AG20443 (cell line): ENCODE measurements at regions not wholly inside any gene's neighbourhood (a gene's known extent, or its start where the extent isn't known, plus 50 kb on each side); places are given as distances from the start of the nearest gene placed in this dataset.

Source experiments
- DNase-seq: peaks from one replicate; pipeline ENCODE4 v3.0.0; 2012; ENCODE audit warnings: low spot score, mixed read lengths

DNA sequence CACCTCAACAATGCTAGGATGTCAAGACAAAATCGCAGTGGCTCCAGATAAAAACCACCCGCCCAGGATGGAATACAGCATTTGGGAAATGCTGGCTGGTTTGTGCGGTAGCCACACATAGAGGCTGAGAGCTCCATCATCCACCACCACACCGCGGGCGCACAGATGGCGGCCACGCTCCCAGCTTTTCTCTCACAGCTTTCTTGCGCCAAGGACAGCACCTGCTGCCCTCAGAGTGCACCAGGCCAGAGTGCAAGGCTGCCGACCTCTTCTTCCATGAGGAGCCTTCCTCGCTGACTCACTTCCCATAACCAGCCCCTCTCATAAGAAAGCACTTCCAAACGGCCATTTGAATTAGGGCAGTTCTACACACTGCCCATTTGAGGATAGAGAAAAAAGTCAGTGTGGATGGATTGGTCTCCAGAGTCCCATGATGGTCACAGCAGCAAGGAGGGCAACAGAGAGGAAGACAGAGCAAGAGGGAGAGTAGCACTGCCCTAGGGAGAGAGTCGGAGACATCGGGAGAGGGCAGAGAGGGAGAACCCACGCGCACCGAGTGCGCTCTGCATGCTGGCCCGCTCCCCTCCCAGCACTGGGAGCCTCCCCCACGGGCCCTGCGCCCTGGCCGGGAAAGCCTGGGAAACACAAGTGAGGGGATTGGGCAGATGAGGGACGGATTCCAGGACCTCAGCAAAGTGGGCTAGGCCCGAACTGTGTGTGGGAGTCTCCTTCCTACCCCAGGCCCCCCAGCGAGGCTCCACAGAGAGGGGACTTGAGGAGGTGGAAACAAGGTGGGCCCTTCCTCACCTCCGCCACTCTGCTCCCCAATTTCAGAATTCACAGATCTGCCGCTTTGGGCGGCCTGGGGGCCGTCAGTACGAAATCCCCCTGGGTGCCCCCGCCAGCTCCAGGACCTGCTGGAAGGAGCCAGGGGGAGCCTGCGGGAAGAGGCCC, 156.9 kb downstream of the USP12 start:
- DNase-seq: no peak

DNA sequence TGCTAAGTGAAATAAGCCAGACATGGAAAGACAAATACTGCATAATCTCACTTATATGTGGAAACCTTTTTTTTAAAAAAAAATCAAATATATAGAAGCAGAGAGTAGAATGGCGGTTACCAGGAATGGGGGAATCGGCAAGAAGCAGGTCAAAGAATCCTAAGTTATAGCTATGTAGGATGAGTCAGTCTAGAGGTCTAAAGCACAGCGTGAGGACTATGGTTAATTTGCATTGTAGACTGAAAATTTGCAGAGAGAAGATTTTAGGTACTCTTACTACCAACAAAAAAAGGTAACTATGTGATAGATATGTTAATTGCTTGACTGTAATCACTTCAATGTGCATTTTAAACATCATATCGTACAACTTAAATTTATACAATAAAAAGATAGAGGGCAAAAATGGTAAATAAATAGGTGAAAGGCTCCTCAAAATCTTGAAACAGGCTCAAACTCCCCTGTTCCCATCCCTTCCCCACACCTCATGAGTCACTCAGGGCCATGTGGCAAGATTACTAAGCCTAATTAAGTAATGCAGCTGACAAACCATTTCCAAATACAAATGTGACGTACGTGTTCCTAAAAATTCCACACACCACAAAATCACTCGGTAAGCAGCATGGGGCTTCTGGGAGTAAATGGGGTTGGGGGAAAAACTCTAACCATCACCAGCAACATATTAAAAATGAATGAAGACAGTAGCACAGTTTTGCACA, 159.0 kb downstream of the USP12 start:
- peak; percentile 88 for DNase-seq

DNA sequence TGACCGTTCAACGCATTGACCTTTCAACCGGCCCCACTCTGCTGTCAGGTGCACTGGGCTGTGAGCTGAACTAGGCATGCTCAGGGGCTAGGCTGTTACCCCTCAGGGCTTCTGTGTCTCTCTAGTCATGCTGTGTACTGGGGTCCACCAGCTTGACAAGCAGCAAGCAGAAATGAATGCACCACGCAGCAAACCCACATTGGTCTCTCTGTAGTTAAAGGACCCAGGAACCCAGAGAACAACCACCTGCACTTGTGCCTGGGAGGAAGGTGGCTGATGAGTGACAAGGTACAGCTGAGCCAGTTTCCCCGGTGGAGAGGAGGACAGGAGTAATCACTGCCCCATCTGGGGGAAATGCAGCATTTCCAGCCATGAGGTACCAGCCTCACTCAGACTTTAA, 159.9 kb downstream of the USP12 start:
- DNase-seq: no peak

DNA sequence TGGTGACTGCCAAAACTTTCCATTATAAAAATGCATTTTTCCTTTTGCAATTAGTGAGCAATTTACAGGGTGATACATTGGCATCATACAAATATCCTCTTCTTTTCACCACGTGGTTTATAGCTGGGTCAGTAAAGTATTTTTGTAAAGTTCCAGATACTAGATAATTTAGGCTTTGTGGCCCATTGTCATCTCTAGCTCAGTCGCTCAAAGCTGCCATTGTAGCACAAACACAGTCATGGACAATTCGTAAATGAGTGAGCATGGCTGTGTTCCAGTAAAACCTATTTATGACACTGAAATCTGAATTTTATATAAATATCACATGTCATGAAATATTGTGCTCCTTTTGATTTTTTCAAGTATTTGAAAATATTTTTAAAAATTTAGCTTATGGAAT, 162.9 kb downstream of the USP12 start:
- no peak for DNase-seq

DNA sequence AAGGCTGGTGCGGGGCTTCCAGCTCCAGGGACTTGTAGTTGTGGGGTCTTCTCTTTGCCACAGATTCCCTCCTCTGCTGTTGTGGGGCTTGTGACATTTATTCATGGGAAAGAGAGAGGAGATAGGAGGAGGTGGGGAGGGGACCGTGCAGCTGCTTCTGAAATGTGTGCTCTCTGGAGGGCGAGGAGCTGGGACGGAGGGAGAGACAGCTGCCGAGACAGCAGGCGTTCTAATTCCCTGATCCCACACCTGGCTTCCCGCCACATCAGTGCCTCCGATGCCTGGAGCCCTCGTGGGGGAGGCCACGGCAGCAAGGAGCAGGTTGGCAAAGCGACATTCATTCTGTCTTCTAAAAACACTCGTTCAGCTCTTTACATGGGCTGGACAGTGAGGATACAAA, 164.4 kb downstream of the USP12 start:
- DNase-seq: no peak

DNA sequence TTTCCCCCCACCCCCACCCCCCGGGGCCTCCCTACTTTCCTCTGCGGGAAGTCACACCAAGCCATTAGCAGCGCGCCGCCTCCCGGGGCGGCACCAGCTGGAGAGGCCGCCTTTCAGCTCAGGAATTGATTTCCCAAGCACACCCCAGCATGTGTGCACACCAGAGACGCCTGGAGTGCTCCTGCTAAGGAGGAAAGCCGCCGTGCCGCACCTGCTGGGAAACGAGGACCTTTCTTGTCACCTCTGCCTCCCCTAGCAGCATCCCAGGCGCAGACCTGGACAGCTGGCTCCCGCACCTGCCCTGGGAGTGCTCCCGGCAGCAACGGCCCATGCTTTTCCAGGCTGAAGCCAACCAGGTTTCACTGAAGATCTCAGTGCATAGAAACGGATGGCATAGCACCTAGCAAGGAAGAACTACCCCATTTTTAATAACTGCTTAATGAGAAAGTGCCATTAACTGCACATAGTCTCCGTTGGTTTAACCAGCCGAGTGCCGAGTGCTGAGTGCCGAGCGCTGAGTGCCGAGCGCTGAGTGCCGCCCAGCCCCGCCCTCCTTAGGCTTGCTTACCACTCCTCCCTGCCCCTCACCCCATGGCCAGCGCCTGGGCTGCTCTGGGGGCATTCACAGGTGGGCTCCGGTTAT, 165.0 kb downstream of the USP12 start:
- peak; percentile 77 for DNase-seq

DNA sequence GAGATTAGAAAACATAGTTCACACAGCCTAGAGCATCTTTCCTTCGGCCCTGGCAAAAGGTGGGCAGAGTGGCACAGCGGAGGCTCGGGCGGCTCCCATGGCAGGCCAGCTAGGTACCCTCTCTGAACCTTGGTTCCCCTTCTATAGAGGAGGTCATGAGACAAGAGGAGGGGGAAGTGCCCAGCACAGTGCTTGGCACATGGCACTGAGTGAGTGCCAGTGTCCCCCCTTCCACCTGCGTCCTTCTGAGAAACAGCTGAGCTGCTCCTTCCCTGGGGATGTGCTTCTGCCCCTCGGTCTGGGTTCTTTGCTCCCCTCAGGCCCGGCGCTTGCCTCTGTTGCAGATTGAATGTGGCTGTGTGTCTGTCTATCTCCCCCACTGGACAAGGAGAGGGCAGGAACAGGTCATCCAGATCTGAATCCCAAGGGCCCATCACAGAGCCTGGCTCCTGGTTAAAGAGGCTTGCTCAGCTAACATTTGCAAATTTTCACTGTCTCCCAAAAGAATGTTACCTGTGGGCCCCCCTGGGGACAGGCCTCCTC, 165.6 kb downstream of the USP12 start:
- DNase-seq: no peak

DNA sequence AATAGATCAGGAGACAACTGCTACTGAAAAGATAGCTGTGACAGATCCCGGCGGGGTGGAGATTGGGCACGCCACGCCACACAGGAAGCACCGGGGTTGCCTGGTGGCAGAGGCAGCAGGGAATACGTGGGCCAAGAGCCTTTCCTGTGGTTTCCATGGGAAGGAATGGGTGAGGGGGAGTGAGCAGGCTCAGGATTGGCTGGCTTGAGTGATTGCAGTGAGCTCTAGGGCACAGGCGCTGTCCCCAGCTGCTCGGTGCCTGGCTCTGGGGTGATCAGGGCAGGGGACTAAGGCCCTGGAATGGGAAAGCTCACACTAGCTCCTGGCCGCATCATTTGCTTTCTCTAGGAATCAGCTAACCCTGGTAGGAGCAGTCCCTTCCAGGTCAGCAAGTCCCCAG, 166.1 kb downstream of the USP12 start:
- no peak for DNase-seq

DNA sequence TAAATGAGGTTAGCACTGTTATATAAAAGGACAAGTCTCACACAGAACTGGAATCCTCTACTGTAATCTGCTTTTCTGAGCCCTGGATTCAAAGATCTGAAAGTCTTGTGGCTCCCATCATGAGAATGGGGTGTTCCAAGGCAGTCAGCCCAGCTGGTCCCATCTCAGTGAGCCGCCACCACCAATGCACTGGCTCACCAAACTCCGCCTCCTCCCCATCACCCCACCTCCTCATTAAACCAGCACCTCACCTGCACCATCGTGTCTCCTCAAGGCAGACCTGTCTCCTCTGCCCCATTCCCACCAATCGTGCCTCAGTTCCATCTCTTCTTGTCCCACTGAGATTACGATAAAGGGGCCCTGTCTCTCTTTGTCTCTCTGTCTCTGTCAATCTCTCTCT, 166.7 kb downstream of the USP12 start:
- DNase-seq: no peak

DNA sequence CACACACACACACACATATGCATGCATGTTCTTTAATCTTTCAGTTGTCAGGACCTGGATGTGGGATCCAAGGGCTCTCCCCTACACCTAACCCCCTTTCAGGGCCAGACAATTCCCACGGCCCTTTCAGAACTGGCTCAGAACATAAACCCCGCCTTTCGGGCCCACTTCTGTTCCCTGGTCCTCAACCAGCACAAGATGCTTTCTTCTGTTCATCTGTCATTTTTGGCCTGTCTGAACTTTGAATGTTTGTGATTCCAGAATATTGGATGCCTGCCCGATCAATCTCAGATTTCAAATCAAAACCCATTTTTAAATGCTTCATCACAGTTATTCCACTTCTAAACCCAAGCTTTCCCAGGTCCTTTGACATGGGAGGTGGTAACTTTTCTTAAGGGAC, 167.3 kb downstream of the USP12 start:
- DNase-seq: no peak

DNA sequence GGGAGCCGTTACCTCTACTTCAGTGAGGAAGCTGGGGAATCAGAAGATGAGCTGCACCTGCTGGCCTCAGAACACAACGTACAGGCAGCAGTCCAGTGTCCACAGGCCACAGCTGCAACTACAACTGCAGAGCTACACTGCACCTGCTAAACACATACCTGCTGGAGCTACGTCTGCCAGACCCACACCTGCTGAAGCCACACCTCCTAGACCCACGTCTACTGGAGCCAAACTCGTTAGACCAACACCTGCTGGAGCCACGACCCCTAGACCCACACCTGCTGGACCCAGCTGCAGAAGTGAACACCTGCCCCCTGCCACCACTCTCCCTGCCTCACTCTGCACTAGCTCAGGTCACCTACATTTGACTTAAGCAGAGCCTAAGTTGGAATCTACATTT, 169.9 kb downstream of the USP12 start:
- no peak for DNase-seq

DNA sequence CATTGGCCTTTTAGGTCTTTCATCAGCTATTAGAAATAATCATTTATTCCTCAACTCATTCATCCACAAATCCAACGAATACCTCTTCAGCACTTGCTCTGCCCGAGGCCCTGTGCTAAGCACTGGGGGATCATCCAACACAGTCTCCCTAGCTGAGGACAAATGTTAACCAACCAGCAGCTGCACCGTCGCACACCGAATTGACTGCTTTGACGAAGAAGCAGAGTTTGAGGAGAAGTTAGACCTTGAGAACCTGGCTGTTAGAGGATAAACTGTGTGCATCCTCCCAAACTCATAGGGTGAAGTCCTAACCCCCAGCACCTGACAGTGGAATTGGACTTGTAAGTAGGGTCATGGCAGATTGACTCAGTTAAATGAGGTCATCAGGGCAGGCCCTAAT, 170.9 kb downstream of the USP12 start:
- DNase-seq: no peak

DNA sequence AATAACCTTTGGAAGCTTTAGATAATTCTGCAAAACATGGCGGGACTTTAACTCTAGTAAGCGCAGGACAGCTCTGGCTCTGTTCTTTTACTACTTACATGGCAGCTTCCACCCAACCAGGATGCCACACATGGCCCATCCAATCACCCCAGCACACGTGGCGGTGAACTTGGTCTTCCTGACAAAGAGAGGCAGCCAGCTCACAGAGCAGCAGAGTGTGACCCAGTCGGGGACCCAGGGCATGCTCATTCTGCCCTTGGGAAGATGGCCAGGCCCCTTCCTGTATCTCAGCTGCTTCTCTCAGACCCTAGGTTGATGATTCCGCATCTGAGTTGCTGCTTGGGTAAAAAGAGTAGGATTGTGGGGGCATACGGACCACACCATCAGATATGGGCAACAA, 172.1 kb downstream of the USP12 start:
- no peak for DNase-seq

DNA sequence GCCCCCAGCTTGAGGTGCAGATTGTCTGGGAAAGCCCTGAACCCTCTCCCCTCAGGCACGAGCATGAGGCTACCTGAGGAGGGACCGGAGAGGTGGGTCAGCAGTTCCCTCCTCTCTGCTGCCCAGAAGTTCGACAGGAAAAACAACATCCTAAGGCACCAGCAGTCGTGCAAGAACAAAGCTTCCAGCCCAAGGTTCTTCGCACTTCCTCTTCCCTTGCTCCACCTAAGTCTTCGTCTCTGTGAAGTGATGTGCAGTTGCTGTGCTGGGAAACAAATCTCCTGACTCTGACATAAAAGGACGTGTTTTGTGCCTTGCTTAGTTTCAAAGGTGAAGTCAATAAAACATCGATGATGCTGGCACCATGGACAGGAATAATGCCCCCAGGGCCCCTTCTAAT, 173.3 kb downstream of the USP12 start:
- no peak for DNase-seq

DNA sequence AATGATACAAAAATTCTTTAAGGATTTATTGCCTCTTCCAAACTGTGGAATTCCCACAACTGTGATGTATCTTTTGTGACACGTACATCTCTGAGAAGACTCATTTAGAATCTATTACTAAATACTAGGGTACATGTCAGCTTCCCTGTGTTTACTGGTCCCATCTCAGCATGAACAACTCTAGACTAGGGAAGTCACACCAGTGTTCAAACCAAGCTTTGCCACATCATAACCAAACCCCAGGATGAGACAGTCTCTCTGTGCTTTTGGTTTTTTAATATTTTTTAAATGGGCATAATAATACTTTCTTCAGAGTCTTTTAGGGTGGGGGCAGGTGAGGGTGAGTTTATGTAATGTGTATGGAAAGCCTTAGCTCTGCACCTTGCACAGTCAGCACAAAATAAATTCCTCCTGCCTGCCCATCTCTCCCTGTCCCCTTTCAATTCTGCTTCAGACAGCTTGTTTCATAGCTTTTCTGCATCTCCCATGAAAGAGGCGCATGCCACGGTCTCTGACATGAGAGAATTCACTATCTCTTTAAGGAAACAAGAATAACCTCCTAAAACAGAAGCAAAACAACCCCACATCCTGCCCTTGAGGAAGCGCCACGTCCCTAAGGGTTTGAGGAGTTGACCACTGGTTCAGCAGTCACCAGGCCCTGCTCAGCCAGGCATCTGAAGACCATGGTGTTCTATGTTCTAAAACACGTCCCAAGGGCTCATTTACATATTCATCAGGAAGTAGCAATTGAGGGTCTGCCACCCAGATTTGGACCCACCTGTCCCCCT, 174.5 kb downstream of the USP12 start:
- no peak for DNase-seq

DNA sequence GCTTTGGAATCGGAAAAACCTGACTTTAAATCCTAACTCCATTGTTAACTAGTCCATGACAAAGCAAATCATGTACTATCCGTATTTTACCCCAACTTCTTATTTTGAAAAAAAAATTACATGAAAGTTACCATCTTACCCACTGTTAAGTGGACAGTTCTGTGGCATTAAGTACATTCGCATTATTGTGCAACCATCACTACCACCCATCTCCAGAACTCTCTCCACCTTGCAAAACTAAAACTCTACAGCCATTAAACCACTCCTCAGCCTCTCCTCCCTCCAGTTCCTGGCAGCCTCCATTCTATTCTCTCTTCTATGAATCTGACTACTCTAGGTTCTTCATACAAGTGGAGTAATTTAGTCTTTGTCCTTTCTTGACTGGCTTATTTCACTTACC, 176.5 kb downstream of the USP12 start:
- DNase-seq: no peak

DNA sequence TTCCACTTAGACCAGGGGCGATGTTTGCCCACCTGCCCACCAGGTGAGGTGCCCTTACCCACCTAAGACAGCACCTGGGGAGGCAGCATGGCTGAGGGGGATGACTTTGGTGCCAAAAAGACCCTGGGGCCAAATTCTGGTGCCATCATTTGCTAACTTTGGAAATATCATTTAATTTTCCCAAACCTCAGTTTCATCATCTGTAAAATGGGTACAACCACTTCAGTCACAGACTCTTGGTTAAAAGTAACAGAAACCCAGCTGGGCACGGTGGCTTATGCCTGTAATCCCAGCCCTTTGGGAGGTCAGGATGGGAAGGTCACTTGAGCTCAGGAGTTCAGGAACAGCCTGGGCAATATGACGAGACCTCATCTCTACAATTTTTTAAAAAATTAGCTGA, 177.8 kb downstream of the USP12 start:
- DNase-seq: no peak

DNA sequence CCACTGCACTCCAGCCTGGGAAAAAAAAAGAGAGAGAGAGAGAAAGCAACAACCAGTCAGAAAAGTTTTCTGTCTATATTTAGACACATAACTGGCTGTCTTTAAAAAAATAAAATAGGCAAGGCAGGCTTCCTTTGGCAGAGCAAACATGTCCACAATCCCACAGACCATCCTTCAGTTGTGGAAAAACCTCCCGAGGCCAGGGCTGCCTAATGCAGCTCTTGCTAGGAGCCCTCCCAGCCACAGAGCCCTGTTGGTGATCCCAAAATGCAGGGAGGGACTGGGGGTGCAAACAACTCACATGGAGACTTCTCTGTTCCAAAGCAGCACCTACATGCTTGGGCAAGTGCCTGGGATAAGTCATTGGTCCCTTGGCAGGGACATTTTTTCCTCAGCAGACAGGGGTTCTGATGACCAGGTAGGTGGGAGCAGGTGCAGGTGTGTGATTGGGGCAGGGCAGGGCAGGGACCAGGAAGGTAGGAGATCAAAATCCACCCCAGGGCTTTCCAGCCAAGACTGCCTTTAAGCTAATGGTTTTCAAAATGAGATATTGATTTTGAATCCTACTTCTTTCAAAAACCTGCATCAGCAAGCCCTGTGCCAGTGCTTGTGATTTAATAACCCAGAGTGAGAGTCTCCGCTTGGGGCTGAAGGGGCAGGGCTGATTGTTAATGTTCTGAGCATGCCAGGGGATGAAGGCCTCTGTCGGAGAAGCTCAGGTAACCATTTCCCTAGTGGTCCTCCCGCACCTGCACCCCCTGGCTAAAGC, 178.5 kb downstream of the USP12 start:
- no peak for DNase-seq

DNA sequence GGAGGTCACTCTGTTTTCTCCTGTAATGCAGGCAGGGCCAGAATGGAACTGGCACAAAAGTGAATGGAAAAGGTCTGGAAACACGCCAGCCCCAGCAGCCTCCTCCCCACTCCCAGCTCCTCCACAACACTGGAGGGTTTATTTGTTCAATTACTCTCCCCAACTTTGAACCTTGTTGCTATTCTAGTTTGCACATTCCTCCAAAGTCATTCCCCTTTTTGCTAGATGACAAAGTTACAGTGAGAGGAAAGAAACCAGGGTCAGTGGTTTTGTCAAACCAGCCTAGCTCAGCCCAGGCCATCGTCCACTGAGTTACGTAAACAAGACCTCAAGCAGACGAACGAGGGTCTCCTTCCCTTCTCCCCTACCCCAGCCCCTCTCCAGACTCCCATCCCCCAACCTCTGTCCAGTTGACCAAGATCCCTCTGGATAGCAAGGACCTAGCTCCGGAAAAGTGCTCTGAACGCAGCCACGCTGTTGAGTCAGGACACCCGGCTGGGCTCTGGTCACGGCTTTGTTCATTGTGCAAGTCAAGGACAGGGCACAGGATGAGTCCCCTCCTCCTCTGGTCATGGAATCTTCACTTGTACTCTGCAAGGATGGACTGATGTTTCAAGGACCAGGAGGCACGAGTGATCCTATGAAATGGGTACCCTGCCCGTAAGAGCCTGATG, 180.0 kb downstream of the USP12 start:
- DNase-seq: no peak

DNA sequence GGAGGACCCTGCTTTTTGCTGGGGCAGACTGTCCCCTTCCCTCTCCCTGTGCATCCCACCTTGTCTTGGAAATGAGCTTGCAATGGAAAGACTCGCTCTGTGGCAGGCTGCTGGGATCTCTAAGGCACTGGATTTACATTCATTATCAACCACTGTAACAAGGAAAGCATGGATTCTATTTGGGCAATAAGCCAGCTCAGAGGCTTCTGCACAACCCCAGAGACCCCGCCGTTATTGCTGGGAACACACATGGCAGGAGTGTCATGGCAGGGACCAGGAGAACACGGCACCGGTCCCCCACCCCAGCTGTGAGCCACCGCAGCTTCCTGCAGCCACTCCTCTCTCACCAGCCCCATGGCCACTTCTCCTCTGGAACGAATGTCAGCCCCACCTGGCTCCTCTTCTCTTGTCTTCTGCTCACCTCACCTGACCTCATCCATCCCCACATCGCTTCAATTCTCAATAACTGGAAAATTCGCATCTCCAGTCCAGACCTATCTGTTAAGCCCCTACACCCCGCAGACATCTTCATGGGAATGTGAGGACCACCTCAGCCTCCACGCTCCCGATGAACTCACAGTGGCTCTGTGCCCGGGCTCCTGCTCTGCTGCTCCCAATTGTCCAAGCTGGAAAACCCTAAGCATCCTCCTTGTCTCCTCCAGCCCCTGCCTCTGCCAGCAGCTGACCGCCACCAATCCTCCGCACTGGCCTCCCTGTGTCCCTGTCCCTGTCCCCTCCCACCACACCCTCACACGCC, 181.5 kb downstream of the USP12 start:
- DNase-seq: no peak
